ENCODE measurements at regions not wholly inside any gene's neighbourhood (a gene's known extent, or its start where the extent isn't known, plus 50 kb on each side); places are given as distances from the start of the nearest gene placed in this dataset.

- H3K27ac ChIP-seq: no peak overlapping the region
- no peaks in the 10 kb centered on the region for H3K9me3 ChIP-seq
- H3K27me3 ChIP-seq: no peaks in the 10 kb centered on the region
- intact Hi-C loops (cut with DNase I): no loop called here
- H3K4me3 ChIP-seq: no peak overlapping the region
- no peak for TF ChIP-seq EP300 (IDR thresholded peaks at IDR 0.05)
- no peak for TF ChIP-seq POLR2AphosphoS5 (IDR thresholded peaks at IDR 0.05)
- no peak for TF ChIP-seq POLR2A (IDR thresholded peaks at IDR 0.05)
- no peak for TF ChIP-seq CTCF (IDR thresholded peaks at IDR 0.05)
- H3K4me1 ChIP-seq: peaks cover 0 to 13% (median 6%) of the 10 kb centered on the region in 4 donors
- 63 to 81% methylated on average over 2 of the region's 2 CpGs for WGBS, 2 donors
- no peaks in the 10 kb centered on the region for H3K36me3 ChIP-seq
- DNase-seq: no peak
Measured at GRCh38 chr6:14913931-14914330, 331.9 kb upstream of the JARID2 start.

GRCh38 chr6:14915888-14916832 lies 329.7 kb upstream of the JARID2 start:
- TF ChIP-seq POLR2A (IDR thresholded peaks at IDR 0.05) (no peak), CTCF (IDR thresholded peaks at IDR 0.05) (no peak), POLR2AphosphoS5 (IDR thresholded peaks at IDR 0.05) (no peak), EP300 (IDR thresholded peaks at IDR 0.05) (no peak)
- Histone ChIP-seq H3K27ac (no peak overlapping the region), H3K27me3 (no peaks in the 10 kb centered on the region), H3K4me1 (peaks cover 0 to 15% (median 6%) of the 10 kb centered on the region in 4 donors), H3K36me3 (no peaks in the 10 kb centered on the region), H3K4me3 (no peak overlapping the region), H3K9me3 (no peaks in the 10 kb centered on the region)
- WGBS, 2 donors: 97% methylated on average over 36 of the region's 36 CpGs
- intact Hi-C loops (cut with DNase I): no loop called here
- no peak for DNase-seq

GRCh38 chr6:14917109-14917910 lies 328.6 kb upstream of the JARID2 start:
- 78% methylated on average over 12 of the region's 12 CpGs for WGBS, 2 donors
- Histone ChIP-seq H3K27me3 (no peaks in the 10 kb centered on the region), H3K4me1 (peaks cover 0 to 14% (median 2%) of the 10 kb centered on the region in 4 donors), H3K9me3 (no peaks in the 10 kb centered on the region), H3K27ac (no peak overlapping the region), H3K36me3 (no peaks in the 10 kb centered on the region), H3K4me3 (no peak overlapping the region)
- intact Hi-C loops (cut with DNase I): no loop called here
- no peak for DNase-seq
- no peak for TF ChIP-seq POLR2AphosphoS5 (IDR thresholded peaks at IDR 0.05)
- no peak for TF ChIP-seq POLR2A (IDR thresholded peaks at IDR 0.05)
- no peak for TF ChIP-seq EP300 (IDR thresholded peaks at IDR 0.05)
- no peak for TF ChIP-seq CTCF (IDR thresholded peaks at IDR 0.05)

GRCh38 chr6:14918200-14918907 lies 327.5 kb upstream of the JARID2 start:
- WGBS, 2 donors: 92 to 93% methylated on average over 16 of the region's 16 CpGs
- no peak for DNase-seq
- H3K27ac ChIP-seq: no peak overlapping the region

More at GRCh38 chr6:14918200-14918907, 327.5 kb upstream of the JARID2 start:
- H3K9me3 ChIP-seq: no peaks in the 10 kb centered on the region
- H3K27me3 ChIP-seq: no peaks in the 10 kb centered on the region
- H3K36me3 ChIP-seq: no peaks in the 10 kb centered on the region
- TF ChIP-seq EP300 (IDR thresholded peaks at IDR 0.05) (no peak), POLR2AphosphoS5 (IDR thresholded peaks at IDR 0.05) (no peak), CTCF (IDR thresholded peaks at IDR 0.05) (no peak), POLR2A (IDR thresholded peaks at IDR 0.05) (no peak)
- no peak overlapping the region for H3K4me3 ChIP-seq
- intact Hi-C loops (cut with DNase I): no loop called here
- H3K4me1 ChIP-seq: peaks cover 0 to 9% (median 0%) of the 10 kb centered on the region in 4 donors

Measured in sigmoid colon (tissue), 6 donors.